SU-DHL-6 (cell line): ENCODE measurements at regions not wholly inside any gene's neighbourhood (a gene's known extent, or its start where the extent isn't known, plus 50 kb on each side); places are given as distances from the start of the nearest gene placed in this dataset.
"Not testable (repeated sequence)": the region's sequence is repeated elsewhere in the genome, so short reads cannot be mapped to it uniquely, and the experiment has no call there.

Experiments
- H2AFZ ChIP-seq: fragments of 200-600 bp; sonication (generic); 2 replicates; pipeline ENCODE4 v1.6.1; 2014; ENCODE audit warnings: low read depth, mild to moderate bottlenecking, moderate library complexity, mixed read lengths, antibody characterized with exemption, low read length; ENCODE audit not compliant: severe bottlenecking
- H3F3A ChIP-seq: fragments of 200-600 bp; shearing (Covaris generic); 2 replicates; pipeline ENCODE4 v1.6.0; 2016; ENCODE audit warnings: antibody characterized with exemption, mild to moderate bottlenecking; ENCODE audit not compliant: insufficient read depth
- H3K27ac ChIP-seq: fragments of 200-600 bp; sonication (generic); 2 replicates; pipeline ENCODE4 v1.5.1; 2016; ENCODE audit warnings: low read depth, mild to moderate bottlenecking, low read length, moderate library complexity, mixed read lengths
- H3K27me3 ChIP-seq: fragments of 200-600 bp; sonication (generic), shearing (Covaris generic); 2 replicates; pipeline ENCODE4 v1.6.0; 2014; ENCODE audit warnings: mild to moderate bottlenecking, low read length
- H3K36me3 ChIP-seq: fragments of 200-600 bp; sonication (generic); 2 replicates; pipeline ENCODE4 v1.6.1; 2014; ENCODE audit warnings: mild to moderate bottlenecking, low read length, mixed read lengths
- H3K4me2 ChIP-seq: fragments of 300-600, 200-600 bp; shearing (Covaris generic), sonication (generic); 2 replicates; pipeline ENCODE4 v1.6.0; 2014; ENCODE audit warnings: low read length, low read depth, mild to moderate bottlenecking; ENCODE audit not compliant: poor library complexity, severe bottlenecking
- H3K4me3 ChIP-seq: fragments of 200-600 bp; sonication (generic); 2 replicates; pipeline ENCODE4 v1.5.1; 2014; ENCODE audit warnings: antibody characterized with exemption, low read length, mild to moderate bottlenecking, mixed read lengths; ENCODE audit not compliant: insufficient read depth, poor library complexity, severe bottlenecking
- H3K79me2 ChIP-seq: fragments of 200-600 bp; sonication (generic); 2 replicates; pipeline ENCODE4 v1.6.1; 2014; ENCODE audit warnings: mild to moderate bottlenecking, low read length, moderate library complexity; ENCODE audit not compliant: insufficient read depth
- H3K9ac ChIP-seq: fragments of 200-600 bp; sonication (generic); 2 replicates; pipeline ENCODE4 v1.7.0; 2014; ENCODE audit warnings: mild to moderate bottlenecking, low read length
- H3K9me2 ChIP-seq: fragments of 200-600 bp; sonication (generic); replicated peaks from 2 replicates; pipeline ENCODE4 v1.6.1; 2014; ENCODE audit warnings: low read length; ENCODE audit not compliant: insufficient read depth
- H3K9me3 ChIP-seq: fragments of 200-600 bp; sonication (generic); 2 replicates; pipeline ENCODE4 v1.6.1; 2014; ENCODE audit warnings: low read length, mixed read lengths; ENCODE audit not compliant: insufficient read depth
- H4K20me1 ChIP-seq: fragments of 200-600 bp; sonication (generic); 2 replicates; pipeline ENCODE4 v1.6.1; 2014; ENCODE audit warnings: low read depth, mild to moderate bottlenecking, antibody characterized with exemption, low read length, moderate library complexity, mixed read lengths
- EZH2phosphoT487 ChIP-seq: fragments of 200-600 bp; sonication (generic), shearing (Covaris generic); conservative IDR thresholded peaks from 2 replicates; pipeline ENCODE4 v1.6.1; 2018; ENCODE audit warnings: mild to moderate bottlenecking, antibody characterized with exemption, low read length, moderate library complexity, mixed read lengths
- TF ChIP-seq, protein P1 (sequence below): fragments of 200-600 bp; sonication (generic); IDR thresholded peaks from one replicate; pipeline ENCODE4 v1.5.1; 2017; ENCODE audit warnings: antibody characterized with exemption, mild to moderate bottlenecking, low read length, moderate library complexity; ENCODE audit not compliant: insufficient read depth, poor library complexity, severe bottlenecking

GRCh38 chr5:50299896-50300295 lies 141.2 kb downstream of the EMB start:
- Histone ChIP-seq H3K36me3 (no peaks in the 10 kb centered on the region), H3K9me2 (no peaks in the 10 kb centered on the region), H4K20me1 (no peaks in the 10 kb centered on the region), H3K79me2 (no peaks in the 10 kb centered on the region), H3K9me3 (no peaks in the 10 kb centered on the region), H3K27me3 (no peaks in the 10 kb centered on the region), H3K4me2 (peak overlapping the region; percentile 42), H2AFZ (peak overlapping the region; percentile 25), H3F3A (0 out of 2 replicates have a peak, but pooled peaks cover 2% of the 10 kb centered on the region), H3K27ac (peak overlapping the region; percentile 92), H3K9ac (peak overlapping the region; percentile 12; the same call in 1 of the 2 replicates), H3K4me3 (no peak overlapping the region)
- TF ChIP-seq, protein P1, sequence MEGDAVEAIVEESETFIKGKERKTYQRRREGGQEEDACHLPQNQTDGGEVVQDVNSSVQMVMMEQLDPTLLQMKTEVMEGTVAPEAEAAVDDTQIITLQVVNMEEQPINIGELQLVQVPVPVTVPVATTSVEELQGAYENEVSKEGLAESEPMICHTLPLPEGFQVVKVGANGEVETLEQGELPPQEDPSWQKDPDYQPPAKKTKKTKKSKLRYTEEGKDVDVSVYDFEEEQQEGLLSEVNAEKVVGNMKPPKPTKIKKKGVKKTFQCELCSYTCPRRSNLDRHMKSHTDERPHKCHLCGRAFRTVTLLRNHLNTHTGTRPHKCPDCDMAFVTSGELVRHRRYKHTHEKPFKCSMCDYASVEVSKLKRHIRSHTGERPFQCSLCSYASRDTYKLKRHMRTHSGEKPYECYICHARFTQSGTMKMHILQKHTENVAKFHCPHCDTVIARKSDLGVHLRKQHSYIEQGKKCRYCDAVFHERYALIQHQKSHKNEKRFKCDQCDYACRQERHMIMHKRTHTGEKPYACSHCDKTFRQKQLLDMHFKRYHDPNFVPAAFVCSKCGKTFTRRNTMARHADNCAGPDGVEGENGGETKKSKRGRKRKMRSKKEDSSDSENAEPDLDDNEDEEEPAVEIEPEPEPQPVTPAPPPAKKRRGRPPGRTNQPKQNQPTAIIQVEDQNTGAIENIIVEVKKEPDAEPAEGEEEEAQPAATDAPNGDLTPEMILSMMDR, result no peak
- TF ChIP-seq EZH2phosphoT487, result no peak

- H2AFZ ChIP-seq, result no peak overlapping the region
- no peak overlapping the region for H3K9ac ChIP-seq
- no peaks in the 10 kb centered on the region for H3K36me3 ChIP-seq
- H3K79me2 ChIP-seq, result no peaks in the 10 kb centered on the region
- H3K9me3 ChIP-seq, result no peaks in the 10 kb centered on the region
- no peak overlapping the region for H3K27ac ChIP-seq
- no peak overlapping the region for H3K4me3 ChIP-seq
- no peaks in the 10 kb centered on the region for H3K9me2 ChIP-seq
- H3K4me2 ChIP-seq, result no peak overlapping the region
- no peaks in the 10 kb centered on the region for H4K20me1 ChIP-seq
- no peaks in the 10 kb centered on the region for H3K27me3 ChIP-seq
- TF ChIP-seq, protein P1, result no peak
- no peak for TF ChIP-seq EZH2phosphoT487
- H3F3A ChIP-seq, result no peaks in the 10 kb centered on the region
Observed at GRCh38 chr5:50292735-50293394, 148.2 kb downstream of the EMB start.

GRCh38 chr5:50280461-50280860 lies 160.6 kb downstream of the EMB start:
- not testable (repeated sequence) for H3K27ac ChIP-seq, H4K20me1 ChIP-seq, H3K27me3 ChIP-seq, H3K4me2 ChIP-seq, H2AFZ ChIP-seq, H3K9me3 ChIP-seq, H3K36me3 ChIP-seq, H3K79me2 ChIP-seq, H3F3A ChIP-seq, H3K9ac ChIP-seq, H3K9me2 ChIP-seq, H3K4me3 ChIP-seq
